ENCODE measurements at regions not wholly inside any gene's neighbourhood (a gene's known extent, or its start where the extent isn't known, plus 50 kb on each side); places are given as distances from the start of the nearest gene placed in this dataset.
"Not testable (repeated sequence)": the region's sequence is repeated elsewhere in the genome, so short reads cannot be mapped to it uniquely, and the experiment has no call there.

DNA sequence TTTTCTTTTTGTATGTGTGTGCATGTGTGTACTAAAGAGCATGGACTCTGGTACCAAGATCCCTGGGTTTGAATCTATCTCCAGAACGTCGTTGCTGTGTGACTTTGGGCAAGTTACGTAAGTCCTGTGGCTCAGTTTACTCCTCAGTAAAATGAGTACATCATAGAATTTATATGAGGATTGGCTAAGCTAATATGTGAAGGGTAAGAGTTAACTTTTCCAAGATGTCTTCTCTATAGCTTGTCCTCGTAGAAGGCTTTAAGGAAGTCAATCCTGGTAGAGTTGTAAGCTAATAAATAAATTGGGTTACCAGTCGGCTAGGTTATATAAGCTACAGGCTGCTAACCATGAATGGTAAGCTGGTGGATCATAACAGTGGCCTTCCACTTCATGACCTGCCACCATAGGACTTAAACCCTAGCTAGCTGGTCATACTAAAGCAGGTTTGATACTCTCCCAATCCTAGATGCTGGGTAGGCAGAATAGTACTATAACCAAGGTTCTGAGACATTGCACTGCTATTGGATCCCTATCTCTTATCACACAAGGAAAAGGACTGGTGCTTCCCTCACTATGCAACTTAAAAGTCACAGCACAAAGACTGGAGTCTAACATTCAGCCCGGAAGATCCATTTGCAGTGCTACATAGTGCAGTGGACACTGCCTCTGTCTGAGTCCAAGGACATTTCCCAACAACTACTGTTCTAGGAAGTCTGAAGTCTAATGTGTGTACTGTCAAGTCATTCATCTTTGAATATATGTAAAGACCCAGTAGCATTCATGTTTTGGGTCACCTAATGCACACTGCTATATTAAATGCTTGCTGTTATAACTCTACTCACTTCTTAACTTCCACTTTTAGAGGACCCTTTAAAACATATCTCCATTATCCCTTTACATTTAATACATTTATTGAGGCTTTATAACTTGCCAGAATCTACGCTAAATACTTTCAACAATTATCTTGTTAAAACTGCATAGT is 156.2 kb downstream of the CRPPA start:
- no peak for DNase-seq
- Histone ChIP-seq H3K9me3 (ENCODE audit: severe bottlenecking) (no peaks in the 10 kb centered on the region), H3K27me3 (ENCODE audit: insufficient read depth, low read depth, severe bottlenecking) (no peaks in the 10 kb centered on the region), H3K4me3 (ENCODE audit: low read depth, low read length) (no peak overlapping the region), H3K27ac (no peak overlapping the region), H3K36me3 (no peaks in the 10 kb centered on the region)
- TF ChIP-seq, protein P1, sequence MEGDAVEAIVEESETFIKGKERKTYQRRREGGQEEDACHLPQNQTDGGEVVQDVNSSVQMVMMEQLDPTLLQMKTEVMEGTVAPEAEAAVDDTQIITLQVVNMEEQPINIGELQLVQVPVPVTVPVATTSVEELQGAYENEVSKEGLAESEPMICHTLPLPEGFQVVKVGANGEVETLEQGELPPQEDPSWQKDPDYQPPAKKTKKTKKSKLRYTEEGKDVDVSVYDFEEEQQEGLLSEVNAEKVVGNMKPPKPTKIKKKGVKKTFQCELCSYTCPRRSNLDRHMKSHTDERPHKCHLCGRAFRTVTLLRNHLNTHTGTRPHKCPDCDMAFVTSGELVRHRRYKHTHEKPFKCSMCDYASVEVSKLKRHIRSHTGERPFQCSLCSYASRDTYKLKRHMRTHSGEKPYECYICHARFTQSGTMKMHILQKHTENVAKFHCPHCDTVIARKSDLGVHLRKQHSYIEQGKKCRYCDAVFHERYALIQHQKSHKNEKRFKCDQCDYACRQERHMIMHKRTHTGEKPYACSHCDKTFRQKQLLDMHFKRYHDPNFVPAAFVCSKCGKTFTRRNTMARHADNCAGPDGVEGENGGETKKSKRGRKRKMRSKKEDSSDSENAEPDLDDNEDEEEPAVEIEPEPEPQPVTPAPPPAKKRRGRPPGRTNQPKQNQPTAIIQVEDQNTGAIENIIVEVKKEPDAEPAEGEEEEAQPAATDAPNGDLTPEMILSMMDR (IDR thresholded peaks at IDR 0.05; ENCODE audit: low read depth, low read length): no peak

DNA sequence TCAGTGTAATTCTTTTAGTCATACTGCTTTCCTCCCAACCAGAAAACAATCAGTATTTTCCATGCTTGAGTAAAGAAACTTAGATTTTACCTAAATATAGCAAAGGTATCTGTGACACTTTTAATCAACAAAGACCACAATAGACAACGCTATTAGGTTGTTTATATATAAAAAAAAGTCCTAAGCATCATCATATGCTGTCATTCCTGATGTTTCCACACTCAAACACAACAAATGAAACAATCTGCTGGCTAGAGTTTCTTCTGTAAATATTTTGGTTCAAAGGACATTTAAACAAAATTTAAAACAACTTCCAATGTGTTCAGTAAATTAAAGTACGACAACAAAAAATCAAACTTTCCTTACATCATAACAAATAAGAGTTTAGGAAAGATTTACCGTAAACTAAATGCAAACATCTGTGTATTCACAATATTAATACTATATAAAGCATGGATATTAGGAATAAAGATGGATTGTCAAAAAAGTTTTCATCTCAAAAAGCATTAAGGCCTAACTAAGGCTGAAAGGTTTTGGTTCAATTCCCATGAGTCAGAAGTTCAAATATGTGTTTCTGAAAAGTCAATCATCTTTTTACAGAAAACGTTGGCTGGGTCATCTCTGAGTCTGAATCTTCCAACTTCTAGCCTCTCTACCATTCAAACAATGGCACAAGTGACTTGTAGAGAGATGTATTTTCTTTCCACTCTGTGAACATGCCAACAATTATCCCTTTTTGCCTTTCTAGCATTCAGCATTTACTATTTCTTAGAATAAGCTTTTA is 157.1 kb downstream of the CRPPA start:
- H3K9me3 ChIP-seq (ENCODE audit: severe bottlenecking): no peaks in the 10 kb centered on the region
- no peak overlapping the region for H3K4me3 ChIP-seq (ENCODE audit: low read depth, low read length)
- H3K27ac ChIP-seq: no peak overlapping the region
- H3K27me3 ChIP-seq (ENCODE audit: insufficient read depth, low read depth, severe bottlenecking): no peaks in the 10 kb centered on the region
- DNase-seq: no peak
- H3K36me3 ChIP-seq: no peaks in the 10 kb centered on the region
- TF ChIP-seq, protein P1 (IDR thresholded peaks at IDR 0.05; ENCODE audit: low read depth, low read length): no peak

DNA sequence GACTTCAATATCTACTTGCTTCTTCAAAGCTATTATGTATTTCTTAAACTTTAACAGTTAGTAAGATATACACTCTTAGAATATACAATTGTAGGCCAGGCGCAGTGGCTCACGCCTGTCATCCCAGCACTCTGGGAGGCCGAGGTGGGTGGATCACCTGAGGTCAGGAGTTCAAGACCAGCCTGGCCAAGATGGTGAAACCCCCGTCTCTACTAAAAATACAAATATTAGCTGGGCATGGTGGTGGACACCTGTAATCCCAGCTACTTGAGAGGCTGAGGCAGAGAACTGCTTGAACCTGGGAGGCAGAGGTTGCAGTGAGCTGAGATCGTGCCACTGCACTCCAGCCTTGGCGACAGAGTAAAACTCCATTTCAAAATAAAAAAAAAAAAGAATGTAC is 158.0 kb downstream of the CRPPA start:
- H3K27ac ChIP-seq; H3K36me3 ChIP-seq; H3K9me3 ChIP-seq (ENCODE audit: severe bottlenecking); H3K27me3 ChIP-seq (ENCODE audit: insufficient read depth, low read depth, severe bottlenecking); H3K4me3 ChIP-seq (ENCODE audit: low read depth, low read length); DNase-seq: not testable (repeated sequence)

DNA sequence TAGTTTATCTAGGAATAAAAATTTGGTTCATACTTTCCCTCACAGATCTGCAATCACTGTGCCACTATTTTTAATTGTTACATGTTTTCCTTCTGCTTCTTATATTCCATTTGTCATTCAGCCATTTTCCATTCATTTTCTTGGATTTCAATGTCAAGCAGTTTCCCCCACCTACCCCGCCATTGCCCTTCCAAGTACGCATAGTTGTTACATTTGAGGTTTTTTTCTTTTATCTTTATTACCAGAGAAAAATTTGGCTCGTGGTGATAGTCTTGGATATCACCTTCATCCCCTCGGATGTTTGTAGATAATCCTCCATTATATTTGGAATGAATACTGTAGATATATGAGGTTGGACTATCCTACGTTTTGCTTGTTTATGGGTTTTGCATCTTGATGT is 159.7 kb downstream of the CRPPA start:
- DNase-seq: no peak
- TF ChIP-seq, protein P1 (IDR thresholded peaks at IDR 0.05; ENCODE audit: low read depth, low read length): no peak
- Histone ChIP-seq H3K27ac (no peak overlapping the region), H3K9me3 (ENCODE audit: severe bottlenecking) (no peaks in the 10 kb centered on the region), H3K36me3 (no peaks in the 10 kb centered on the region), H3K27me3 (ENCODE audit: insufficient read depth, low read depth, severe bottlenecking) (no peaks in the 10 kb centered on the region), H3K4me3 (ENCODE audit: low read depth, low read length) (no peak overlapping the region)

DNA sequence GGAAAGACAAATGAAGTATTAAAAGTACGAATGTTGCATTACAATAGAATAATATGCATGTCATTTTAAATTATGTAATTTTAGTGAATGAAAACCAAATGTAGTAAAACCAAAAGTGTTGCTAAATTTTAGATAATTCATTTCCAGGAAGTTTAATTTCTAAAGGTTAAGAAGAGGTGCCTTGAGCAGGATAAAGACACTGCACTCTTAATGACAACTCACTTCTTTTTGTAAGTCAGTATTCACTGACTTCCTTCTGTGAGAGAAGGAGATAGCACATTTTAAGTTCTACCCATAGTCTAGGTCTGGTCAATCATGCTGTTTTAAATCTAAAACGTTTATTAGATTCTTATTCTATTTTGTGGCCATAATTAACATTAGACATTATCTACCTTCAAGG is 160.2 kb downstream of the CRPPA start:
- H3K9me3 ChIP-seq (ENCODE audit: severe bottlenecking): no peaks in the 10 kb centered on the region
- no peak for DNase-seq
- H3K27me3 ChIP-seq (ENCODE audit: insufficient read depth, low read depth, severe bottlenecking): no peaks in the 10 kb centered on the region
- H3K36me3 ChIP-seq: no peaks in the 10 kb centered on the region
- TF ChIP-seq, protein P1 (IDR thresholded peaks at IDR 0.05; ENCODE audit: low read depth, low read length): no peak
- no peak overlapping the region for H3K27ac ChIP-seq
- no peak overlapping the region for H3K4me3 ChIP-seq (ENCODE audit: low read depth, low read length)

DNA sequence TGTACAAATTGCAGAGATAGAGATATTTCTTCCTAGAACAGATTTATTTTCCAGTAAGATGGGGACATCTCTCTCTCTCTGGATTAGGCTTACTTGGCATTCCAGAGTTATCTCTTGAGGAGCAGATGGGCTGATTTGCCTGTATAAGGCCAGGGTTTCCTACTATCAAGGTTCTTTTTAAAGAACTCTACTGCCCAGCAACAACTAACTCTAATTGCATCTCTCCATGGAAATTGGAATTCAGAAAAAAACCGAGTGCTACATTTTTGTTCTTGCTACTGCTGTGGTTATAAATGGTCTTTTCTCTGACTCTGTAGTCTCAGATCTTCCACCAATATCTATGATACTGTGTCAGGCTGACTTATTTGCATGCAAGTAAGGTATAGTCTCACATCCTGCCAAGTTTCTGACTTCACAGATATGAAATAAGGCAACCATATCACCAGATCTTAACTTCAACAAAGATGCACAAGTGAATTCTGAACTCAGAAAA is 161.1 kb downstream of the CRPPA start:
- Histone ChIP-seq H3K4me3 (ENCODE audit: low read depth, low read length) (no peak overlapping the region), H3K27me3 (ENCODE audit: insufficient read depth, low read depth, severe bottlenecking) (no peaks in the 10 kb centered on the region), H3K27ac (no peak overlapping the region), H3K36me3 (no peaks in the 10 kb centered on the region), H3K9me3 (ENCODE audit: severe bottlenecking) (no peaks in the 10 kb centered on the region)
- no peak for DNase-seq
- TF ChIP-seq, protein P1 (IDR thresholded peaks at IDR 0.05; ENCODE audit: low read depth, low read length): no peak

DNA sequence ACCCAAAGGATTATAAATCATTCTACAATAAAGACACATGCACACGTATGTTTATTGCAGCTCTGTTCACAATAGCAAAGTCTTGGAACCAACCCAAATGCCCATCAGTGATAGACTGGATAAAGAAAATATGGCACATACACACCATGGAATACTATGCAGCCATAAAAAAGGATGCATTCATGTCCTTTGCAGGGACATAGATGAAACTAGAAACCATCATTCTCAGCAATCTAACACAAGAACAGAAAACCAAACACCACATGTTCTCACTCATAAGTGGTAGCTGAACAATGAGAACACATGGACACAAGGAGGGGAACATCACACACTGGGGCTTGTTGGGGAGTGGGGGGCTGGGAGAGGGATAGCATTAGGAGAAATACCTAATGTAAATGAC is 164.9 kb downstream of the CRPPA start:
- H3K27me3 ChIP-seq (ENCODE audit: insufficient read depth, low read depth, severe bottlenecking); H3K36me3 ChIP-seq; DNase-seq; H3K4me3 ChIP-seq (ENCODE audit: low read depth, low read length); H3K27ac ChIP-seq; H3K9me3 ChIP-seq (ENCODE audit: severe bottlenecking): not testable (repeated sequence)

DNA sequence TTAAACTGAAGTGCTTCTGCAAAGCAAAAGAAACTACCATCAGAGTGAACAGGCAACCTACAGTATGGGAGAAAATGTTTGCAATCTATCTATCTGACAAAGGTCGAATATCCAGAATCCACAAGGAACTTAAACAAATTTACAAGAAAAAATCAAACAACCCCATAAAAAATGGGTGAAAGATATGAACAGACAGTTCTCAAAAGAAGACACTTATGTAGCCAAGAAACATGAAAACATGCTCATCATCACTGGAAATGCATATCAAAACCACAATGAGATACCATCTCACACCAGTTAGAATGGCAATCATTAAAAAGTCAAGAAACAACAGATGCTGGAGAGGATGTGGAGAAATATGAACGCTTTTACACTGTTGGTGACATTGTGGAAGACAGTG is 165.4 kb downstream of the CRPPA start:
- not testable (repeated sequence) for H3K9me3 ChIP-seq (ENCODE audit: severe bottlenecking); DNase-seq; H3K27me3 ChIP-seq (ENCODE audit: insufficient read depth, low read depth, severe bottlenecking); H3K36me3 ChIP-seq; H3K4me3 ChIP-seq (ENCODE audit: low read depth, low read length); H3K27ac ChIP-seq

DNA sequence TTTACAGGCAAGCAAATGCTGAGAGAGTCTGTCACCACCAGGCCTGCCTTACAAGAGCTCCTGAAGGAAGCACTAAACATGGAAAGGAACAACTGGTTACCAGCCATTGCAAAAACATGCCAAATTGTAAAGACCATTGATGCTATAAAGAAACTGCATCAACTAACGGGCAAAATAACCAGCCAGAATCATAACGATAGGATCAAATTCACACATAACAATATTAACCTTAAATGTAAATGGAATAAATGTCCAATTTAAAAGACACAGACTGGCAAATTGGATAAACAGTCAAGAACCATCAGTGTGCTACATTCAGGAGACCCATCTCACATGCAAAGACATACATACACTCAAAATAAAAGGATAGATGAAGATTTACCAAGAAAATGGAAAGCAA is 170.7 kb downstream of the CRPPA start:
- not testable (repeated sequence) for H3K36me3 ChIP-seq; H3K9me3 ChIP-seq (ENCODE audit: severe bottlenecking); H3K4me3 ChIP-seq (ENCODE audit: low read depth, low read length); H3K27me3 ChIP-seq (ENCODE audit: insufficient read depth, low read depth, severe bottlenecking); DNase-seq; H3K27ac ChIP-seq

Data from WERI-Rb-1 (cell line).